ENCODE measurements at regions not wholly inside any gene's neighbourhood (a gene's known extent, or its start where the extent isn't known, plus 50 kb on each side); places are given as distances from the start of the nearest gene placed in this dataset.

GRCh38 chr4:23125118-23125517 lies 432.4 kb downstream of the GBA3 start:
- TF ChIP-seq POLR2A (IDR thresholded peaks at IDR 0.05; ENCODE audit: low read depth, low read length), result no peak
- no peak for TF ChIP-seq POLR2AphosphoS5 (IDR thresholded peaks at IDR 0.05; ENCODE audit: low read depth, low read length)
- no peak for TF ChIP-seq TAF1 (IDR thresholded peaks at IDR 0.05; ENCODE audit: low read depth, low read length)

Measured in GM12891 (cell line).